ENCODE measurements at regions not wholly inside any gene's neighbourhood (a gene's known extent, or its start where the extent isn't known, plus 50 kb on each side); places are given as distances from the start of the nearest gene placed in this dataset.

DNA sequence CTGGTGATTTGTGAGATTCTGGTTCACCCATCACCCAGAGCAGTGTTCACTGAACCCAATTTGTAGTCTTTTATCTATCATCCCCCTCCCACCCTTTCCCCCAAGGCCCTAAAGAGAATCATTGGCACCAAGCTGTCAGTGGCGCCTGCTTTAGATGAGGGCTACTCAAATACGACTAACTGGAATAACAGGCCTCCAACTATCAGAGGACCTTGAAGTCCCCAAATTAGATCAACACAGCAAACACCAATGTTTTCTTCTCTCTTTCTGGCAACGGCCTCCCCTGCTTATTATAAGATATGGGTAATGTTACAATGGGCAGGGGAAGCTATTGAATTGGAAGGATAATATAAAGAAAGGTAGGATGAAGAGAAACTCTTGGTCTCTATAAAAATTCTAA lies 232.3 kb downstream of the SCG2 start:
- Histone ChIP-seq H3F3A (ENCODE audit: low read depth) (no peaks in the 10 kb centered on the region), H3K9me3 (ENCODE audit: low read depth) (no peaks in the 10 kb centered on the region), H3K4me2 (no peak overlapping the region), H3K36me3 (no peaks in the 10 kb centered on the region), H3K4me3 (no peak overlapping the region), H3K27me3 (peaks cover 8% of the 10 kb centered on the region), H3K79me2 (ENCODE audit: low read depth) (no peaks in the 10 kb centered on the region), H4K20me1 (ENCODE audit: low read depth) (no peaks in the 10 kb centered on the region), H3K27ac (no peak overlapping the region), H3K9ac (no peak overlapping the region), H2AFZ (replicated peaks) (no peak overlapping the region), H3K4me1 (no peaks in the 10 kb centered on the region)
- Mint-ChIP-seq H3K9me3 (no peaks in the 10 kb centered on the region), H3K36me3 (no peaks in the 10 kb centered on the region), H3K4me1 (peaks cover 7% of the 10 kb centered on the region), H3K4me3 (no peak overlapping the region), H3K27me3 (ENCODE audit: insufficient read depth, low read depth) (no peaks in the 10 kb centered on the region), H3K27ac (no peak overlapping the region)
- DNase-seq (ENCODE audit: low spot score): no peak
- no peak for TF ChIP-seq EZH2phosphoT487 (IDR thresholded peaks at IDR 0.05)
- TF ChIP-seq EZH2 (IDR thresholded peaks at IDR 0.05): no peak
- TF ChIP-seq, protein P1, sequence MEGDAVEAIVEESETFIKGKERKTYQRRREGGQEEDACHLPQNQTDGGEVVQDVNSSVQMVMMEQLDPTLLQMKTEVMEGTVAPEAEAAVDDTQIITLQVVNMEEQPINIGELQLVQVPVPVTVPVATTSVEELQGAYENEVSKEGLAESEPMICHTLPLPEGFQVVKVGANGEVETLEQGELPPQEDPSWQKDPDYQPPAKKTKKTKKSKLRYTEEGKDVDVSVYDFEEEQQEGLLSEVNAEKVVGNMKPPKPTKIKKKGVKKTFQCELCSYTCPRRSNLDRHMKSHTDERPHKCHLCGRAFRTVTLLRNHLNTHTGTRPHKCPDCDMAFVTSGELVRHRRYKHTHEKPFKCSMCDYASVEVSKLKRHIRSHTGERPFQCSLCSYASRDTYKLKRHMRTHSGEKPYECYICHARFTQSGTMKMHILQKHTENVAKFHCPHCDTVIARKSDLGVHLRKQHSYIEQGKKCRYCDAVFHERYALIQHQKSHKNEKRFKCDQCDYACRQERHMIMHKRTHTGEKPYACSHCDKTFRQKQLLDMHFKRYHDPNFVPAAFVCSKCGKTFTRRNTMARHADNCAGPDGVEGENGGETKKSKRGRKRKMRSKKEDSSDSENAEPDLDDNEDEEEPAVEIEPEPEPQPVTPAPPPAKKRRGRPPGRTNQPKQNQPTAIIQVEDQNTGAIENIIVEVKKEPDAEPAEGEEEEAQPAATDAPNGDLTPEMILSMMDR (IDR thresholded peaks at IDR 0.05): no peak

DNA sequence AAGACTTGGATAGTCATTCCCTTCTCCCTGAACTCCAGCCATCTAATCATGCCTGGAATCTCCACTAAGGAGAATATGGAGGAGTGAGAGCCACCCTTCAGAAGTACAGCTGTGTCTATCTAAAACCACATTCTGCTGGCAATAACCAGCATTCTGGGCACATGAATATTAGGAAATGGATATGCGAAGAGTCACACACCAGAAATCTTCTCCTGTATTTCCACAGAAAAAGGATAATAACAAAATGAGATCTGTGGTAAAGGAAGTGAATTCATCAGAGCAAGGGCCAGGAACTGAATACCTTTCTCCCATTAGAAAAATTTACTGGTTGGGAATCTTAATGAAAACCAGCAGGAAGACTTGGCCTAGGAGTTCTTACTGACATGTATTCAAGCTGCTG lies 218.8 kb downstream of the SCG2 start:
- Histone ChIP-seq H3K27me3 (peaks cover 10% of the 10 kb centered on the region), H3K4me2 (no peak overlapping the region), H3K27ac (no peak overlapping the region), H3K36me3 (no peaks in the 10 kb centered on the region), H3K9me3 (ENCODE audit: low read depth) (no peaks in the 10 kb centered on the region), H4K20me1 (ENCODE audit: low read depth) (no peaks in the 10 kb centered on the region), H3K4me3 (no peak overlapping the region), H3F3A (ENCODE audit: low read depth) (no peaks in the 10 kb centered on the region), H2AFZ (replicated peaks) (no peak overlapping the region), H3K9ac (no peak overlapping the region), H3K79me2 (ENCODE audit: low read depth) (no peaks in the 10 kb centered on the region), H3K4me1 (no peaks in the 10 kb centered on the region)
- no peak for TF ChIP-seq EZH2 (IDR thresholded peaks at IDR 0.05)
- TF ChIP-seq, protein P1 (IDR thresholded peaks at IDR 0.05): no peak
- no peak for TF ChIP-seq EZH2phosphoT487 (IDR thresholded peaks at IDR 0.05)
- Mint-ChIP-seq H3K27me3 (ENCODE audit: insufficient read depth, low read depth) (no peaks in the 10 kb centered on the region), H3K4me3 (no peak overlapping the region), H3K4me1 (no peaks in the 10 kb centered on the region), H3K9me3 (no peaks in the 10 kb centered on the region), H3K36me3 (no peaks in the 10 kb centered on the region), H3K27ac (no peak overlapping the region)
- DNase-seq (ENCODE audit: low spot score): no peak

DNA sequence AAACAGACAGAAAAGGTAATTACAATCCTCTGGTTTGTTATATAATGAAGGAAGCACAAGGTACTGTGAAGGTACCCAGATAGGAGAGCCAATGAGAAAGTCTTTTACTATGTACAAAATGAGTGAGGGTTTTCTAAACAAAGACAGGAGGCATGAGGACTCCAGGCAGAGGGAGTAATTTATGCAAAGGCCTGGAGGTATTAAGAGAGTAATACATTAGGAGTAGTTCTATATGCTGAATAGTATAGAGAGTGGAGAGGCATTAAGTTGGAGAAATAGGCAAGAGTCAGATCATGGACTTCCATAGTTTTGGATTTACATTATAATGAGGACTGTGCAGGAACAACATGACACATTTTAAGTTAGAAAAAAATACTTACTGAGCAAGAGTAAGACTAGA lies 216.0 kb downstream of the SCG2 start:
- no peak overlapping the region for H3K4me2 ChIP-seq
- Mint-ChIP-seq H3K4me3 (no peak overlapping the region), H3K4me1 (no peaks in the 10 kb centered on the region), H3K27ac (no peak overlapping the region), H3K27me3 (ENCODE audit: insufficient read depth, low read depth) (no peaks in the 10 kb centered on the region), H3K9me3 (no peaks in the 10 kb centered on the region), H3K36me3 (no peaks in the 10 kb centered on the region)
- no peak overlapping the region for H3K27ac ChIP-seq
- H4K20me1 ChIP-seq (ENCODE audit: low read depth): no peaks in the 10 kb centered on the region
- no peaks in the 10 kb centered on the region for H3K9me3 ChIP-seq (ENCODE audit: low read depth)
- H3K27me3 ChIP-seq: no peaks in the 10 kb centered on the region
- no peak overlapping the region for H2AFZ ChIP-seq (replicated peaks)
- TF ChIP-seq, protein P1 (IDR thresholded peaks at IDR 0.05): no peak
- no peak for TF ChIP-seq EZH2 (IDR thresholded peaks at IDR 0.05)
- no peak for TF ChIP-seq EZH2phosphoT487 (IDR thresholded peaks at IDR 0.05)
- no peak overlapping the region for H3K4me3 ChIP-seq
- H3K4me1 ChIP-seq: no peaks in the 10 kb centered on the region
- H3K79me2 ChIP-seq (ENCODE audit: low read depth): no peaks in the 10 kb centered on the region
- no peaks in the 10 kb centered on the region for H3K36me3 ChIP-seq
- H3K9ac ChIP-seq: no peak overlapping the region
- no peaks in the 10 kb centered on the region for H3F3A ChIP-seq (ENCODE audit: low read depth)
- DNase-seq (ENCODE audit: low spot score): no peak

DNA sequence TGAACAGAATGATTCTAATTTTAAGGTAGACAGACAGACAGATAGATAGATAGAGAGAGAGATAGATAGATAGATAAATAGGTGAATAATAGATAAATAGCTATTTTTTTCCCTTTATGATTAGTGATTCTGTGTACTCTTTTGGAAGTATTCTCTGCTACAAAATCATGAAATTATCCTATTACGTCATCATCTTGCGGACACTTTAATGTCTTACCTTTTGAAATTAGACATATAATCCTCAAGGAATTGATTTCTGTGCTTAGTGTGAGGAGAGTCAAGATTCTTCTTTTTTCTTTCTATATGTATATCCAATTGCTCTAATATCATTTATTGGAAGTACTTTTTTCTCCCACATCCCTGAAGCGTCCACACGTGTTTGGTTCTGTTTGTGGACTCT lies 215.2 kb downstream of the SCG2 start:
- Histone ChIP-seq H3K9ac (no peak overlapping the region), H3K4me3 (no peak overlapping the region), H3K4me2 (no peak overlapping the region), H3K4me1 (no peaks in the 10 kb centered on the region), H3K9me3 (ENCODE audit: low read depth) (no peaks in the 10 kb centered on the region), H2AFZ (replicated peaks) (no peak overlapping the region), H3K27ac (no peak overlapping the region), H4K20me1 (ENCODE audit: low read depth) (no peaks in the 10 kb centered on the region), H3K79me2 (ENCODE audit: low read depth) (no peaks in the 10 kb centered on the region), H3K27me3 (no peaks in the 10 kb centered on the region), H3K36me3 (no peaks in the 10 kb centered on the region), H3F3A (ENCODE audit: low read depth) (no peaks in the 10 kb centered on the region)
- Mint-ChIP-seq H3K9me3 (no peaks in the 10 kb centered on the region), H3K4me3 (no peak overlapping the region), H3K27me3 (ENCODE audit: insufficient read depth, low read depth) (no peaks in the 10 kb centered on the region), H3K4me1 (no peaks in the 10 kb centered on the region), H3K36me3 (no peaks in the 10 kb centered on the region), H3K27ac (no peak overlapping the region)
- no peak for TF ChIP-seq EZH2 (IDR thresholded peaks at IDR 0.05)
- no peak for TF ChIP-seq EZH2phosphoT487 (IDR thresholded peaks at IDR 0.05)
- TF ChIP-seq, protein P1 (IDR thresholded peaks at IDR 0.05): no peak
- DNase-seq (ENCODE audit: low spot score): no peak

All from neural progenitor cell (in vitro differentiated cells).